GM23338 (cell line): ENCODE measurements at regions not wholly inside any gene's neighbourhood (a gene's known extent, or its start where the extent isn't known, plus 50 kb on each side); places are given as distances from the start of the nearest gene placed in this dataset.
A peak's percentile ranks its signal among the peaks of the same experiment; 100 is the strongest.
"Not testable (repeated sequence)": the region's sequence is repeated elsewhere in the genome, so short reads cannot be mapped to it uniquely, and the experiment has no call there.

Source experiments
- ATAC-seq: fragments of 200-7000 bp; cut with Tn5 transposase; 3 replicates; pipeline ENCODE4 v1.9.1; 2020
- DNase-seq: peaks from one replicate; pipeline ENCODE4 v3.0.0-alpha.2; 2015; ENCODE audit warnings: low spot score
- H2AFZ ChIP-seq: fragments of 200-600 bp; sonication (generic); 2 replicates; pipeline ENCODE4 v1.8.0; 2016; ENCODE audit warnings: antibody characterized with exemption, mild to moderate bottlenecking, moderate library complexity
- H3F3A ChIP-seq: fragments of 200-600 bp; sonication (generic); replicated peaks from 2 replicates; pipeline ENCODE4 v1.8.0; 2017; ENCODE audit warnings: antibody characterized with exemption, mixed run types, low read depth
- H3K27ac ChIP-seq: fragments of 200-600 bp; sonication (generic); 2 replicates; pipeline ENCODE4 v1.6.1; 2016; ENCODE audit warnings: low read depth
- H3K27me3 ChIP-seq: fragments of 200-600 bp; sonication (generic); 2 replicates; pipeline ENCODE4 v1.8.0; 2016; ENCODE audit warnings: mild to moderate bottlenecking, mixed run types, moderate library complexity; ENCODE audit not compliant: insufficient read depth
- H3K36me3 ChIP-seq: fragments of 200-600 bp; sonication (generic); 2 replicates; pipeline ENCODE4 v1.8.0; 2016; ENCODE audit warnings: mild to moderate bottlenecking; ENCODE audit not compliant: insufficient read depth
- H3K4me1 ChIP-seq: fragments of 200-600 bp; sonication (generic); 2 replicates; pipeline ENCODE4 v1.8.0; 2016; ENCODE audit warnings: mild to moderate bottlenecking, moderate library complexity; ENCODE audit not compliant: insufficient read depth
- H3K4me2 ChIP-seq: fragments of 200-600 bp; sonication (generic); 2 replicates; pipeline ENCODE4 v1.7.1; 2017; ENCODE audit warnings: mixed run types
- H3K4me3 ChIP-seq: fragments of 200-600 bp; sonication (generic); 2 replicates; pipeline ENCODE4 v1.6.1; 2016; ENCODE audit warnings: mixed run types
- H3K79me2 ChIP-seq: fragments of 200-600 bp; sonication (generic); replicated peaks from 2 replicates; pipeline ENCODE4 v1.8.0; 2017; ENCODE audit warnings: mild to moderate bottlenecking; ENCODE audit not compliant: insufficient read depth
- H3K9me2 ChIP-seq: fragments of 200-600 bp; sonication (generic); 2 replicates; pipeline ENCODE4 v1.8.0; 2017; ENCODE audit not compliant: insufficient read depth
- H4K20me1 ChIP-seq: fragments of 200-600 bp; sonication (generic); replicated peaks from 2 replicates; pipeline ENCODE4 v1.8.0; 2017; ENCODE audit warnings: mild to moderate bottlenecking; ENCODE audit not compliant: insufficient read depth
- H3K27ac Mint-ChIP-seq: 2 replicates; pipeline ENCODE4 v1.8.0; 2020; ENCODE audit warnings: inconsistent platforms, mild to moderate bottlenecking, moderate library complexity, mixed read lengths
- H3K27me3 Mint-ChIP-seq: 3 replicates; pipeline ENCODE4 v1.8.0; 2022; ENCODE audit warnings: low read depth, mild to moderate bottlenecking, moderate library complexity, mixed read lengths, inconsistent platforms; ENCODE audit not compliant: insufficient read depth, poor library complexity
- H3K36me3 Mint-ChIP-seq: 3 replicates; pipeline ENCODE4 v1.8.0; 2021; ENCODE audit warnings: low read depth, mild to moderate bottlenecking, inconsistent platforms, moderate library complexity, mixed read lengths
- H3K4me1 Mint-ChIP-seq: 3 replicates; pipeline ENCODE4 v1.8.0; 2020; ENCODE audit warnings: mild to moderate bottlenecking, inconsistent platforms, mixed read lengths
- H3K4me3 Mint-ChIP-seq: 3 replicates; pipeline ENCODE4 v1.8.0; 2021; ENCODE audit warnings: moderate library complexity, mild to moderate bottlenecking, inconsistent platforms, mixed read lengths
- H3K9me3 Mint-ChIP-seq: 3 replicates; pipeline ENCODE4 v1.8.0; 2020; ENCODE audit warnings: moderate library complexity, mild to moderate bottlenecking, inconsistent platforms, mixed read lengths
- CREB1 ChIP-seq: fragments of 250-450 bp; sonication (Bioruptor Pico); IDR thresholded peaks from 2 replicates; pipeline ENCODE4 v1.5.0; 2020; ENCODE audit warnings: low read depth, mild to moderate bottlenecking, moderate library complexity
- EZH2phosphoT487 ChIP-seq: fragments of 200-600 bp; sonication (generic); IDR thresholded peaks from one replicate; pipeline ENCODE4 v1.8.1; 2018; ENCODE audit warnings: antibody characterized with exemption; ENCODE audit not compliant: unreplicated experiment
- JUNB ChIP-seq: IDR thresholded peaks from one replicate; pipeline ENCODE4 v1.6.1; 2016; ENCODE audit warnings: antibody characterized with exemption; ENCODE audit not compliant: unreplicated experiment
- NANOG ChIP-seq: IDR thresholded peaks from 2 replicates; pipeline ENCODE4 v1.6.1; 2016; ENCODE audit warnings: antibody characterized with exemption, borderline replicate concordance
- POLR2AphosphoS5 ChIP-seq: IDR thresholded peaks from 2 replicates; pipeline ENCODE4 v1.6.1; 2016; ENCODE audit warnings: antibody characterized with exemption, low read depth
- STAT1 ChIP-seq: IDR thresholded peaks from one replicate; pipeline ENCODE4 v1.6.1; 2016; ENCODE audit warnings: antibody characterized with exemption; ENCODE audit not compliant: unreplicated experiment
- ZNF114 ChIP-seq: fragments of 250-450 bp; sonication (Bioruptor Pico); IDR thresholded peaks from 2 replicates; pipeline ENCODE4 v1.5.0; 2020; ENCODE audit warnings: mild to moderate bottlenecking, moderate library complexity
- TF ChIP-seq, protein P1 (sequence below): fragments of 250-450 bp; sonication (Bioruptor Pico); IDR thresholded peaks from 2 replicates; pipeline ENCODE4 v1.5.0; 2020; ENCODE audit warnings: mild to moderate bottlenecking, moderate library complexity
- TF ChIP-seq, protein P2 (sequence below), 2 experiments: fragments of 200-600 bp in 1 of 2; sonication (generic) in 1 of 2; conservative IDR thresholded peaks; 2 replicates each; pipeline versions ENCODE4 v1.5.1 to v1.6.1; 2016 to 2017; ENCODE audit warnings: antibody characterized with exemption in 2 of 2, low read depth in 2 of 2, mild to moderate bottlenecking in 2 of 2, moderate library complexity in 1 of 2

DNA sequence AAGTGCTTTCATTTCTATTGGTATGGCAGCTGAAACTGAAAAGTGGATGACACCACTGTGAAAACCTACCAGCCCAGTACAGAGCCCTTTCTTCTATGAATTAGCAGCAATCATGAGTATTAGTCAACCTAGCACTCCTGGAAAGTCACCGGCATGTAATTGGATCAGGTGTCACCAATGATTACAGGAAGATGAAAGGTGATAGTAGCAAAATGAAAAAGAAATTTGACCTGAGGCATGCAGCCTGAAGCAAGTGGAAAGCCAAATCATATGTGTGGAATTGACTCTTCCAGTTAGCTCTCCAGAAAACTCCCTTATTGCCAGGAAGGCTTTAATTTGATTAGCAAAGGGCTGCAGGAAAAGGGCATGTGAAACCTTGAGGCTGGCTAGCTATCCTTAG lies 81.2 kb upstream of the NAA35 start (continued):
- TF ChIP-seq, protein P1, sequence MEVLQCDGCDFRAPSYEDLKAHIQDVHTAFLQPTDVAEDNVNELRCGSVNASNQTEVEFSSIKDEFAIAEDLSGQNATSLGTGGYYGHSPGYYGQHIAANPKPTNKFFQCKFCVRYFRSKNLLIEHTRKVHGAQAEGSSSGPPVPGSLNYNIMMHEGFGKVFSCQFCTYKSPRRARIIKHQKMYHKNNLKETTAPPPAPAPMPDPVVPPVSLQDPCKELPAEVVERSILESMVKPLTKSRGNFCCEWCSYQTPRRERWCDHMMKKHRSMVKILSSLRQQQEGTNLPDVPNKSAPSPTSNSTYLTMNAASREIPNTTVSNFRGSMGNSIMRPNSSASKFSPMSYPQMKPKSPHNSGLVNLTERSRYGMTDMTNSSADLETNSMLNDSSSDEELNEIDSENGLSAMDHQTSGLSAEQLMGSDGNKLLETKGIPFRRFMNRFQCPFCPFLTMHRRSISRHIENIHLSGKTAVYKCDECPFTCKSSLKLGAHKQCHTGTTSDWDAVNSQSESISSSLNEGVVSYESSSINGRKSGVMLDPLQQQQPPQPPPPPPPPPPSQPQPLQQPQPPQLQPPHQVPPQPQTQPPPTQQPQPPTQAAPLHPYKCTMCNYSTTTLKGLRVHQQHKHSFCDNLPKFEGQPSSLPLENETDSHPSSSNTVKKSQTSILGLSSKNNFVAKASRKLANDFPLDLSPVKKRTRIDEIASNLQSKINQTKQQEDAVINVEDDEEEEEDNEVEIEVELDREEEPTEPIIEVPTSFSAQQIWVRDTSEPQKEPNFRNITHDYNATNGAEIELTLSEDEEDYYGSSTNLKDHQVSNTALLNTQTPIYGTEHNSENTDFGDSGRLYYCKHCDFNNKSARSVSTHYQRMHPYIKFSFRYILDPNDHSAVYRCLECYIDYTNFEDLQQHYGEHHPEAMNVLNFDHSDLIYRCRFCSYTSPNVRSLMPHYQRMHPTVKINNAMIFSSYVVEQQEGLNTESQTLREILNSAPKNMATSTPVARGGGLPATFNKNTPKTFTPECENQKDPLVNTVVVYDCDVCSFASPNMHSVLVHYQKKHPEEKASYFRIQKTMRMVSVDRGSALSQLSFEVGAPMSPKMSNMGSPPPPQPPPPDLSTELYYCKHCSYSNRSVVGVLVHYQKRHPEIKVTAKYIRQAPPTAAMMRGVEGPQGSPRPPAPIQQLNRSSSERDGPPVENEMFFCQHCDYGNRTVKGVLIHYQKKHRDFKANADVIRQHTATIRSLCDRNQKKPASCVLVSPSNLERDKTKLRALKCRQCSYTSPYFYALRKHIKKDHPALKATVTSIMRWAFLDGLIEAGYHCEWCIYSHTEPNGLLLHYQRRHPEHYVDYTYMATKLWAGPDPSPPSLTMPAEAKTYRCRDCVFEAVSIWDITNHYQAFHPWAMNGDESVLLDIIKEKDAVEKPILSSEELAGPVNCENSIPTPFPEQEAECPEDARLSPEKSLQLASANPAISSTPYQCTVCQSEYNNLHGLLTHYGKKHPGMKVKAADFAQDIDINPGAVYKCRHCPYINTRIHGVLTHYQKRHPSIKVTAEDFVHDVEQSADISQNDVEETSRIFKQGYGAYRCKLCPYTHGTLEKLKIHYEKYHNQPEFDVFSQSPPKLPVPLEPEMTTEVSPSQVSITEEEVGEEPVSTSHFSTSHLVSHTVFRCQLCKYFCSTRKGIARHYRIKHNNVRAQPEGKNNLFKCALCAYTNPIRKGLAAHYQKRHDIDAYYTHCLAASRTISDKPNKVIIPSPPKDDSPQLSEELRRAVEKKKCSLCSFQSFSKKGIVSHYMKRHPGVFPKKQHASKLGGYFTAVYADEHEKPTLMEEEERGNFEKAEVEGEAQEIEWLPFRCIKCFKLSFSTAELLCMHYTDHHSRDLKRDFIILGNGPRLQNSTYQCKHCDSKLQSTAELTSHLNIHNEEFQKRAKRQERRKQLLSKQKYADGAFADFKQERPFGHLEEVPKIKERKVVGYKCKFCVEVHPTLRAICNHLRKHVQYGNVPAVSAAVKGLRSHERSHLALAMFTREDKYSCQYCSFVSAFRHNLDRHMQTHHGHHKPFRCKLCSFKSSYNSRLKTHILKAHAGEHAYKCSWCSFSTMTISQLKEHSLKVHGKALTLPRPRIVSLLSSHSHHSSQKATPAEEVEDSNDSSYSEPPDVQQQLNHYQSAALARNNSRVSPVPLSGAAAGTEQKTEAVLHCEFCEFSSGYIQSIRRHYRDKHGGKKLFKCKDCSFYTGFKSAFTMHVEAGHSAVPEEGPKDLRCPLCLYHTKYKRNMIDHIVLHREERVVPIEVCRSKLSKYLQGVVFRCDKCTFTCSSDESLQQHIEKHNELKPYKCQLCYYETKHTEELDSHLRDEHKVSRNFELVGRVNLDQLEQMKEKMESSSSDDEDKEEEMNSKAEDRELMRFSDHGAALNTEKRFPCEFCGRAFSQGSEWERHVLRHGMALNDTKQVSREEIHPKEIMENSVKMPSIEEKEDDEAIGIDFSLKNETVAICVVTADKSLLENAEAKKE, result no peak

DNA sequence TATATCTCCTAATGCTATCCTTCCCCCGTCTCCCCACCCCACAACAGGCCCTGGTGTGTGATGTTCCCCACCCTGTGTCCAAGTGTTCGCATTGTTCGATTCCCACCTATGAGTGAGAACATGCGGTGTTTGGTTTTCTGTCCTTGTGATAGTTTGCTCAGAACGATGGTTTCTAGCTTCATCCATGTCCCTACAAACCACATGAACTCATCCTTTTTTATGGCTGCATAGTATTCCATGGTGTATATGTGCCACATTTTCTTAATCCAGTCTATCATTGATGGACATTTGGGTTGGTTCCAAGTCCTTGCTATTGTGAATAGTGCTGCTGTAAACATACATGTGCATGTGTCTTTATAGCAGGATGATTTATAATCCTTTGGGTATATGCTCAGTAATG lies 79.1 kb upstream of the NAA35 start:
- not testable (repeated sequence) for H3K9me3 Mint-ChIP-seq, H3K79me2 ChIP-seq, H3K36me3 ChIP-seq, H3K9me2 ChIP-seq, H3K4me3 Mint-ChIP-seq, DNase-seq, H3F3A ChIP-seq, H3K4me2 ChIP-seq, H3K27ac Mint-ChIP-seq, H3K36me3 Mint-ChIP-seq, H3K4me3 ChIP-seq, H3K27me3 ChIP-seq, H3K27me3 Mint-ChIP-seq, H2AFZ ChIP-seq, ATAC-seq, H4K20me1 ChIP-seq, H3K27ac ChIP-seq
- H3K4me1 ChIP-seq, result peaks cover 15% of the 10 kb centered on the region
- H3K4me1 Mint-ChIP-seq, result peaks cover 41% of the 10 kb centered on the region

DNA sequence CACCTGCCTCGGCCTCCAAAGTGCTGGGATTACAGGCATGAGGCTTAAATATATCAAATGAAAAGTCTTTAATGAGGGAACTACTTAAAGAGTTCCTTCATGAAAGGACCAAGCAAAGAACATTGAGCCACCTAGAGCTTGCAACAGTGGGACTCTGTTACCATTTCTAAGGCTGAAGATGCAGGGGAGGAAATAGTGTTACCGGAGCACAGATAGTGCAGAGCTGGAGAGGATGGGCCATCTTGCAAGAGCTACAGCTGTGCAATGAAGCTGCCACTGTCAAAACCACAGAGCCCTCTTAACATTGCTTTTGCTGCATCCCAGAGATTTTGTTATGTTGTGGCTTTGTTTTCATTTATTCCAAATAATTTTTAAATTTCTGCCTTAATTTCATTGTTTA lies 77.1 kb upstream of the NAA35 start:
- Histone ChIP-seq H3K4me3 (no peak overlapping the region), H3K27ac (no peak overlapping the region), H3K27me3 (no peaks in the 10 kb centered on the region), H2AFZ (no peak overlapping the region), H3K36me3 (no peaks in the 10 kb centered on the region), H3F3A (no peaks in the 10 kb centered on the region), H3K4me1 (peaks cover 15% of the 10 kb centered on the region), H3K4me2 (no peak overlapping the region), H3K9me2 (no peaks in the 10 kb centered on the region), H4K20me1 (no peaks in the 10 kb centered on the region), H3K79me2 (no peaks in the 10 kb centered on the region)
- H3K27me3 Mint-ChIP-seq, result peaks cover 4% of the 10 kb centered on the region
- no peaks in the 10 kb centered on the region for H3K9me3 Mint-ChIP-seq
- ATAC-seq (no peak), DNase-seq (no peak)
- no peak overlapping the region for H3K4me3 Mint-ChIP-seq
- H3K4me1 Mint-ChIP-seq, result peaks cover 30% of the 10 kb centered on the region
- H3K36me3 Mint-ChIP-seq, result peaks cover 3% of the 10 kb centered on the region; the same call in 1 of the 3 replicates
- H3K27ac Mint-ChIP-seq, result 0 out of 2 replicates have a peak overlapping the region, but pooled peaks have one; percentile 45
- TF ChIP-seq STAT1, result no peak
- TF ChIP-seq POLR2AphosphoS5, result no peak
- no peak for TF ChIP-seq ZNF114 (CRISPR knock-in tag)
- TF ChIP-seq JUNB, result no peak
- no peak for TF ChIP-seq NANOG
- no peak for TF ChIP-seq CREB1
- TF ChIP-seq EZH2phosphoT487, result no peak
- TF ChIP-seq, protein P2, sequence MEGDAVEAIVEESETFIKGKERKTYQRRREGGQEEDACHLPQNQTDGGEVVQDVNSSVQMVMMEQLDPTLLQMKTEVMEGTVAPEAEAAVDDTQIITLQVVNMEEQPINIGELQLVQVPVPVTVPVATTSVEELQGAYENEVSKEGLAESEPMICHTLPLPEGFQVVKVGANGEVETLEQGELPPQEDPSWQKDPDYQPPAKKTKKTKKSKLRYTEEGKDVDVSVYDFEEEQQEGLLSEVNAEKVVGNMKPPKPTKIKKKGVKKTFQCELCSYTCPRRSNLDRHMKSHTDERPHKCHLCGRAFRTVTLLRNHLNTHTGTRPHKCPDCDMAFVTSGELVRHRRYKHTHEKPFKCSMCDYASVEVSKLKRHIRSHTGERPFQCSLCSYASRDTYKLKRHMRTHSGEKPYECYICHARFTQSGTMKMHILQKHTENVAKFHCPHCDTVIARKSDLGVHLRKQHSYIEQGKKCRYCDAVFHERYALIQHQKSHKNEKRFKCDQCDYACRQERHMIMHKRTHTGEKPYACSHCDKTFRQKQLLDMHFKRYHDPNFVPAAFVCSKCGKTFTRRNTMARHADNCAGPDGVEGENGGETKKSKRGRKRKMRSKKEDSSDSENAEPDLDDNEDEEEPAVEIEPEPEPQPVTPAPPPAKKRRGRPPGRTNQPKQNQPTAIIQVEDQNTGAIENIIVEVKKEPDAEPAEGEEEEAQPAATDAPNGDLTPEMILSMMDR (conservative IDR thresholded peaks at IDR 0.05; ENCODE audit: low read depth in 2 of 2), result no peak
